ENCODE measurements at regions not wholly inside any gene's neighbourhood (a gene's known extent, or its start where the extent isn't known, plus 50 kb on each side); places are given as distances from the start of the nearest gene placed in this dataset.
A peak's percentile ranks its signal among the peaks of the same experiment; 100 is the strongest.

DNA sequence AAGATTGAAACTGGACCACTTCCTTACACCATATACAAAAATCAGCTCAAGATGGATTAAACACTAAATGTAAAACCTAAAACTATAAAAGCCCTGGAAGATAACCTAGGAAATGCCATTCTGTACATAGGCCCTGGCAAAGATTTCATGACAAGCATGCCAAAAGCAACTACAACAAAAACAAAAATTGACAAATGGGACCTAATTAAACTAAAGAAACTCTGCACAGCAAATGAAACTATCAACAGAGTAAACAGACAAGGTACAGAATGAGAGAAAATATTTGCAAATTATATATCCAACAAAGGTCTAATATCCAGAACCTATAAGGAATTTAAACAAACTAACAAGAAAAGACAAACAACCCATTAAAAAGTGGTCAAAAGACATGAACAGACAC lies 173.1 kb upstream of the CCDC54 start:
- no peaks in the 10 kb centered on the region for H3K9me3 Mint-ChIP-seq (ENCODE audit: unreplicated experiment)
- H3K27ac Mint-ChIP-seq (ENCODE audit: unreplicated experiment) = no peak overlapping the region
- DNase-seq (ENCODE audit: low spot score) = no peak
- H3K36me3 Mint-ChIP-seq (ENCODE audit: low read depth, unreplicated experiment) = no peaks in the 10 kb centered on the region
- peaks cover 15% of the 10 kb centered on the region for H3K4me1 Mint-ChIP-seq (ENCODE audit: unreplicated experiment)
- H3K4me3 Mint-ChIP-seq (ENCODE audit: unreplicated experiment) = no peak overlapping the region
- H3K27me3 Mint-ChIP-seq (ENCODE audit: unreplicated experiment) = no peaks in the 10 kb centered on the region
- TF ChIP-seq, protein P1, sequence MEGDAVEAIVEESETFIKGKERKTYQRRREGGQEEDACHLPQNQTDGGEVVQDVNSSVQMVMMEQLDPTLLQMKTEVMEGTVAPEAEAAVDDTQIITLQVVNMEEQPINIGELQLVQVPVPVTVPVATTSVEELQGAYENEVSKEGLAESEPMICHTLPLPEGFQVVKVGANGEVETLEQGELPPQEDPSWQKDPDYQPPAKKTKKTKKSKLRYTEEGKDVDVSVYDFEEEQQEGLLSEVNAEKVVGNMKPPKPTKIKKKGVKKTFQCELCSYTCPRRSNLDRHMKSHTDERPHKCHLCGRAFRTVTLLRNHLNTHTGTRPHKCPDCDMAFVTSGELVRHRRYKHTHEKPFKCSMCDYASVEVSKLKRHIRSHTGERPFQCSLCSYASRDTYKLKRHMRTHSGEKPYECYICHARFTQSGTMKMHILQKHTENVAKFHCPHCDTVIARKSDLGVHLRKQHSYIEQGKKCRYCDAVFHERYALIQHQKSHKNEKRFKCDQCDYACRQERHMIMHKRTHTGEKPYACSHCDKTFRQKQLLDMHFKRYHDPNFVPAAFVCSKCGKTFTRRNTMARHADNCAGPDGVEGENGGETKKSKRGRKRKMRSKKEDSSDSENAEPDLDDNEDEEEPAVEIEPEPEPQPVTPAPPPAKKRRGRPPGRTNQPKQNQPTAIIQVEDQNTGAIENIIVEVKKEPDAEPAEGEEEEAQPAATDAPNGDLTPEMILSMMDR (IDR thresholded peaks at IDR 0.05; ENCODE audit: unreplicated experiment) = no peak

GRCh38 chr3:107205358-107205757 lies 171.9 kb upstream of the CCDC54 start:
- Mint-ChIP-seq H3K4me3 (ENCODE audit: unreplicated experiment) (no peak overlapping the region), H3K27ac (ENCODE audit: unreplicated experiment) (no peak overlapping the region), H3K4me1 (ENCODE audit: unreplicated experiment) (peaks cover 15% of the 10 kb centered on the region), H3K9me3 (ENCODE audit: unreplicated experiment) (no peaks in the 10 kb centered on the region), H3K27me3 (ENCODE audit: unreplicated experiment) (no peaks in the 10 kb centered on the region), H3K36me3 (ENCODE audit: low read depth, unreplicated experiment) (no peaks in the 10 kb centered on the region)
- DNase-seq (ENCODE audit: low spot score) = no peak
- TF ChIP-seq, protein P1 (IDR thresholded peaks at IDR 0.05; ENCODE audit: unreplicated experiment) = no peak

- Mint-ChIP-seq H3K36me3 (ENCODE audit: low read depth, unreplicated experiment) (no peaks in the 10 kb centered on the region), H3K27me3 (ENCODE audit: unreplicated experiment) (no peaks in the 10 kb centered on the region), H3K4me1 (ENCODE audit: unreplicated experiment) (peaks cover 15% of the 10 kb centered on the region), H3K4me3 (ENCODE audit: unreplicated experiment) (no peak overlapping the region), H3K9me3 (ENCODE audit: unreplicated experiment) (no peaks in the 10 kb centered on the region), H3K27ac (ENCODE audit: unreplicated experiment) (no peak overlapping the region)
- peak; percentile 37 for DNase-seq (ENCODE audit: low spot score)
- TF ChIP-seq, protein P1 (IDR thresholded peaks at IDR 0.05; ENCODE audit: unreplicated experiment) = peak; percentile 73
These were observed 171.1 kb upstream of the CCDC54 start for GRCh38 chr3:107206141-107206540.

- H3K9me3 Mint-ChIP-seq (ENCODE audit: unreplicated experiment) = no peaks in the 10 kb centered on the region
- no peak overlapping the region for H3K4me3 Mint-ChIP-seq (ENCODE audit: unreplicated experiment)
- no peaks in the 10 kb centered on the region for H3K27me3 Mint-ChIP-seq (ENCODE audit: unreplicated experiment)
- no peaks in the 10 kb centered on the region for H3K36me3 Mint-ChIP-seq (ENCODE audit: low read depth, unreplicated experiment)
- peaks cover 15% of the 10 kb centered on the region for H3K4me1 Mint-ChIP-seq (ENCODE audit: unreplicated experiment)
- H3K27ac Mint-ChIP-seq (ENCODE audit: unreplicated experiment) = no peak overlapping the region
- no peak for DNase-seq (ENCODE audit: low spot score)
- TF ChIP-seq, protein P1 (IDR thresholded peaks at IDR 0.05; ENCODE audit: unreplicated experiment) = no peak
These were observed 170.3 kb upstream of the CCDC54 start for GRCh38 chr3:107206945-107207344.

GRCh38 chr3:107208100-107208499 lies 169.1 kb upstream of the CCDC54 start:
- H3K4me1 Mint-ChIP-seq (ENCODE audit: unreplicated experiment) = peaks cover 15% of the 10 kb centered on the region
- DNase-seq (ENCODE audit: low spot score) = no peak
- no peaks in the 10 kb centered on the region for H3K36me3 Mint-ChIP-seq (ENCODE audit: low read depth, unreplicated experiment)
- H3K27me3 Mint-ChIP-seq (ENCODE audit: unreplicated experiment) = no peaks in the 10 kb centered on the region
- no peak overlapping the region for H3K4me3 Mint-ChIP-seq (ENCODE audit: unreplicated experiment)
- TF ChIP-seq, protein P1 (IDR thresholded peaks at IDR 0.05; ENCODE audit: unreplicated experiment) = no peak
- H3K9me3 Mint-ChIP-seq (ENCODE audit: unreplicated experiment) = no peaks in the 10 kb centered on the region
- peak overlapping the region; percentile 62 for H3K27ac Mint-ChIP-seq (ENCODE audit: unreplicated experiment)

Measured in endothelial cell (in vitro differentiated cells).